ENCODE measurements at regions not wholly inside any gene's neighbourhood (a gene's known extent, or its start where the extent isn't known, plus 50 kb on each side); places are given as distances from the start of the nearest gene placed in this dataset.

- Histone ChIP-seq H3K36me3 (replicated peaks; ENCODE audit: insufficient read depth, low read length) (no peaks in the 10 kb centered on the region), H3K79me2 (ENCODE audit: low read length) (no peaks in the 10 kb centered on the region), H3K27me3 (replicated peaks; ENCODE audit: insufficient read depth, low read length) (no peaks in the 10 kb centered on the region), H3K9me2 (replicated peaks; ENCODE audit: insufficient read depth, low read length) (no peaks in the 10 kb centered on the region), H2AFZ (ENCODE audit: low read length) (no peak overlapping the region), H4K20me1 (ENCODE audit: insufficient read depth, low read length) (no peaks in the 10 kb centered on the region), H3F3A (ENCODE audit: insufficient read depth, low read length) (no peaks in the 10 kb centered on the region), H3K4me1 (ENCODE audit: low read length) (no peaks in the 10 kb centered on the region), H3K27ac (ENCODE audit: low read length) (no peak overlapping the region), H3K9ac (ENCODE audit: low read length) (no peak overlapping the region), H3K4me3 (ENCODE audit: low read length) (no peak overlapping the region), H3K9me3 (replicated peaks; ENCODE audit: insufficient read depth, low read length) (no peaks in the 10 kb centered on the region), H3K4me2 (ENCODE audit: low read depth, low read length) (no peak overlapping the region)
- no peak for DNase-seq
- no peak for TF ChIP-seq EZH2 (optimal IDR thresholded peaks at IDR 0.05; ENCODE audit: low read depth, low read length)
- no peak for TF ChIP-seq EZH2phosphoT487 (IDR thresholded peaks at IDR 0.05; ENCODE audit: low read length)
These were observed 1387.2 kb upstream of the ACO1 start for GRCh38 chr9:30997291-30997690.

- Histone ChIP-seq H3K9me3 (replicated peaks; ENCODE audit: insufficient read depth, low read length) (no peaks in the 10 kb centered on the region), H3F3A (ENCODE audit: insufficient read depth, low read length) (no peaks in the 10 kb centered on the region), H3K4me3 (ENCODE audit: low read length) (no peak overlapping the region), H3K79me2 (ENCODE audit: low read length) (no peaks in the 10 kb centered on the region), H3K27me3 (replicated peaks; ENCODE audit: insufficient read depth, low read length) (no peaks in the 10 kb centered on the region), H3K27ac (ENCODE audit: low read length) (no peak overlapping the region), H2AFZ (ENCODE audit: low read length) (no peak overlapping the region), H3K4me1 (ENCODE audit: low read length) (no peaks in the 10 kb centered on the region), H3K36me3 (replicated peaks; ENCODE audit: insufficient read depth, low read length) (no peaks in the 10 kb centered on the region), H3K9me2 (replicated peaks; ENCODE audit: insufficient read depth, low read length) (no peaks in the 10 kb centered on the region), H4K20me1 (ENCODE audit: insufficient read depth, low read length) (no peaks in the 10 kb centered on the region), H3K9ac (ENCODE audit: low read length) (no peak overlapping the region), H3K4me2 (ENCODE audit: low read depth, low read length) (no peak overlapping the region)
- no peak for DNase-seq
- TF ChIP-seq CTCF (IDR thresholded peaks at IDR 0.05; ENCODE audit: low read length) (no peak), EZH2phosphoT487 (IDR thresholded peaks at IDR 0.05; ENCODE audit: low read length) (no peak), EZH2 (optimal IDR thresholded peaks at IDR 0.05; ENCODE audit: low read depth, low read length) (no peak)
These were observed 1379.3 kb upstream of the ACO1 start for GRCh38 chr9:31005086-31005665.

GRCh38 chr9:31013371-31013770, 1371.1 kb upstream of the ACO1 start:
- Histone ChIP-seq H2AFZ (ENCODE audit: low read length) (no peak overlapping the region), H4K20me1 (ENCODE audit: insufficient read depth, low read length) (no peaks in the 10 kb centered on the region), H3K36me3 (replicated peaks; ENCODE audit: insufficient read depth, low read length) (no peaks in the 10 kb centered on the region), H3K4me2 (ENCODE audit: low read depth, low read length) (no peak overlapping the region), H3K27me3 (replicated peaks; ENCODE audit: insufficient read depth, low read length) (no peaks in the 10 kb centered on the region), H3K9ac (ENCODE audit: low read length) (no peak overlapping the region), H3K4me1 (ENCODE audit: low read length) (no peaks in the 10 kb centered on the region), H3K9me3 (replicated peaks; ENCODE audit: insufficient read depth, low read length) (no peaks in the 10 kb centered on the region), H3K4me3 (ENCODE audit: low read length) (no peak overlapping the region), H3K9me2 (replicated peaks; ENCODE audit: insufficient read depth, low read length) (no peaks in the 10 kb centered on the region), H3F3A (ENCODE audit: insufficient read depth, low read length) (no peaks in the 10 kb centered on the region), H3K79me2 (ENCODE audit: low read length) (no peaks in the 10 kb centered on the region), H3K27ac (ENCODE audit: low read length) (no peak overlapping the region)
- TF ChIP-seq EZH2 (optimal IDR thresholded peaks at IDR 0.05; ENCODE audit: low read depth, low read length) (no peak), EZH2phosphoT487 (IDR thresholded peaks at IDR 0.05; ENCODE audit: low read length) (no peak), CTCF (IDR thresholded peaks at IDR 0.05; ENCODE audit: low read length) (no peak)
- no peak for DNase-seq

GRCh38 chr9:31023847-31024246, 1360.6 kb upstream of the ACO1 start:
- no peak overlapping the region for H2AFZ ChIP-seq (ENCODE audit: low read length)
- no peak overlapping the region for H3K27ac ChIP-seq (ENCODE audit: low read length)
- no peak for DNase-seq
- no peaks in the 10 kb centered on the region for H3K27me3 ChIP-seq (replicated peaks; ENCODE audit: insufficient read depth, low read length)
- H3K4me2 ChIP-seq (ENCODE audit: low read depth, low read length): no peak overlapping the region
- no peaks in the 10 kb centered on the region for H3K9me2 ChIP-seq (replicated peaks; ENCODE audit: insufficient read depth, low read length)
- H3K9me3 ChIP-seq (replicated peaks; ENCODE audit: insufficient read depth, low read length): no peaks in the 10 kb centered on the region
- no peak for TF ChIP-seq CTCF (IDR thresholded peaks at IDR 0.05; ENCODE audit: low read length)
- no peak for TF ChIP-seq EZH2phosphoT487 (IDR thresholded peaks at IDR 0.05; ENCODE audit: low read length)
- TF ChIP-seq EZH2 (optimal IDR thresholded peaks at IDR 0.05; ENCODE audit: low read depth, low read length): no peak
- H3K4me3 ChIP-seq (ENCODE audit: low read length): no peak overlapping the region
- H3K9ac ChIP-seq (ENCODE audit: low read length): no peak overlapping the region
- no peaks in the 10 kb centered on the region for H3K36me3 ChIP-seq (replicated peaks; ENCODE audit: insufficient read depth, low read length)
- H3K4me1 ChIP-seq (ENCODE audit: low read length): no peaks in the 10 kb centered on the region
- no peaks in the 10 kb centered on the region for H3F3A ChIP-seq (ENCODE audit: insufficient read depth, low read length)
- no peaks in the 10 kb centered on the region for H3K79me2 ChIP-seq (ENCODE audit: low read length)
- H4K20me1 ChIP-seq (ENCODE audit: insufficient read depth, low read length): no peaks in the 10 kb centered on the region; the same call in 1 of the 2 replicates
